D721Med (cell line): ENCODE measurements at regions not wholly inside any gene's neighbourhood (a gene's known extent, or its start where the extent isn't known, plus 50 kb on each side); places are given as distances from the start of the nearest gene placed in this dataset.
"Not testable (repeated sequence)": the region's sequence is repeated elsewhere in the genome, so short reads cannot be mapped to it uniquely, and the experiment has no call there.

Experiments
- DNase-seq: peaks from one replicate; pipeline ENCODE4 v3.0.0; 2011; ENCODE audit warnings: low spot score; ENCODE audit not compliant: insufficient read length
- FAIRE-seq: peaks from 2 replicates; lab custom pipeline; 2011; peaks lifted over from hg19 to GRCh38; lab: Jason Lieb, UNC
- CTCF ChIP-seq: IDR thresholded peaks from 2 replicates; pipeline ENCODE4 v1.5.1; 2012; ENCODE audit warnings: mild to moderate bottlenecking, control low read depth; ENCODE audit not compliant: insufficient read depth; ENCODE audit errors: missing control alignments

DNA sequence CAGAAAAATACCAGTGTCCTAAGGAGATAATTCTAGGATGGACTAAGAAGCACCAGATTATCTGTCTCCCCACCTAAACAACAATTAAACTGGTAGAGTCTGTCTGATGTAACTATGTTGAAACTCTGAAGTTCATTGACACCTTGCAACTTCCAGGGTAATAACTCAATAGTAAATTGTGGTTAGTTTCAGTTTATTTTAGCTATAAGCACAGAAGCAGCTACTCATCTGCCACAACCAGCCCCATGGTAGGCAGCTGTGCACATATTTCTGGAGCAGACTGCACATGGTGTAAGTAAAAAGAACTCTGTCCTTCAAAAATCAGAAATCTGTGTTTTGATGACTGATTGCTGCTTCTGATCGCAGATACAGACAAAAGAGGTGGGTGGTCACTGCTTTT is 852.1 kb downstream of the CDH11 start:
- no peak for DNase-seq
- TF ChIP-seq CTCF = no peak
- no peak for FAIRE-seq

GRCh38 chr16:64265756-64266155 is 856.1 kb downstream of the CDH11 start:
- FAIRE-seq (no peak), DNase-seq (no peak)

GRCh38 chr16:64260631-64261401 is 861.0 kb downstream of the CDH11 start:
- DNase-seq = not testable (repeated sequence)

More at GRCh38 chr16:64265756-64266155, 856.1 kb downstream of the CDH11 start:
- TF ChIP-seq CTCF = no peak

DNA sequence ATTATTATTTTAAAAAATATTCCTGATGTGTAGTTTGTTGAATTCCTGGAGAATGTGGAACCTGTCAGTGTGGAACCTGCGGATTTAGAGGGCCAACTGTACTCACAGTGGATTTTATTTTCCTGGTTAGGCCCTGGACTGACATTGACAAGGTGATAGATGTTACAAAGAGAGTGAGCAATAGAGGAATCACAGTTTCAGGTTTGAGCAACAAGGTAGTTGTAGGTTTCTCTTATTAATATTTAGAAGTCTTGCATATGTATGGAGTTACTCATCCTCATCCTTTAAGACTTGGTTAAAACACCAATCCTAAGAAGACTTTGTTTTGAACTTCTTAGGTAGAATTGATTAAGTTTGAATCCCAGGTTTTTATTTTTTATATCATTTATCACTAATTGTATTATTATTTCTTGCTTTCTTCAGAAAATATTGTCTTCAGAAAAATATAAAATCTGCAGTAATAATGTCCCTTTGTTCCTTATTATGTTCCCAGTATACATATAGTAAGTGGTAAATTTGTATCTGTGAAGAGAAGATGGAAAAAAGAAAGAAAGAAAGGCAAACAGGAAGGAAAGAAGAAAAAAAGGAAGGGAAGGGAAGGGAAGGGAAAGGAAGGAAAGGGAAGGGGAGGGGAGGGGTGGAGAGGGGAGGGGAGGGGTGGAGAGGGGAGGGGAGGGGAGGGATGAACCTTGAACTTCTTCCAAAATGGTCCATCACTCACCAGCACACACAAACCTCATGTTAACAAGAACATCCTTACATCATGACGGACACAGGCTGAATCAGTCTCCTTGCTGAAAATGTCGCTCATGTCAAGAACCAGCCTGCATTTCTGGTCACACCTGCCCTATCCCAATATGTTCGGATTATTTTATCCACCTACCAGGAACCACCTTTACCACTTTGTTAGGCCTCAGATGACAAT is 867.2 kb downstream of the CDH11 start:
- FAIRE-seq (no peak), DNase-seq (no peak)
- no peak for TF ChIP-seq CTCF

More at GRCh38 chr16:64260631-64261401, 861.0 kb downstream of the CDH11 start:
- FAIRE-seq = not testable (repeated sequence)

DNA sequence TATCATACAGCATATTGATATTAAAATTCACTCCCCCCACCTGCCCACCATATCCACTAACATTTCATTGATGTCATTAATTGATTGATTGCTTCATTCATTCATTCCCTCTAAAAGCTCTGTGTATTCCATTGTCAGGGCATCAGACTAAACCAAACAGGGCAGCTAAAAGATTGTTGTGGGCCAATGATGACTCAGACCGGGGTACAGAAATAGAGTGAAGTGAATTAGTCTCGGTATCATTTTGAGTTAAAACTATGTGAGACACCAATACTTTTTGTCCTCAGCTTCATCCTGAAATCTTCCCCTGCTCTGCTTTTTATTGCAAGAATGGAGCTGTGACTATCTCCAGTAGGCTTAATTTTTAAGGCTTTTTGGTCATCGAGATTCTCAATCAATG is 868.3 kb downstream of the CDH11 start:
- no peak for TF ChIP-seq CTCF
- FAIRE-seq (no peak), DNase-seq (no peak)

- no peak for TF ChIP-seq CTCF
- DNase-seq = no peak
- FAIRE-seq = no peak
Measured at GRCh38 chr16:64253096-64253495, 868.8 kb downstream of the CDH11 start.

GRCh38 chr16:64251742-64252141 is 870.1 kb downstream of the CDH11 start:
- TF ChIP-seq CTCF = no peak
- no peak for DNase-seq
- no peak for FAIRE-seq
